Transverse colon (tissue), 4 donors: ENCODE measurements at regions not wholly inside any gene's neighbourhood (a gene's known extent, or its start where the extent isn't known, plus 50 kb on each side); places are given as distances from the start of the nearest gene placed in this dataset.

Source experiments
- DNase-seq: peaks from one replicate; pipeline ENCODE4 v3.0.0-alpha.2; 2019
- H3K27ac ChIP-seq, 4 donors: fragments of 200-600 bp; sonication (generic); 2 replicates each; pipeline ENCODE4 v1.5.1; 2016 to 2018; ENCODE audit warnings: inconsistent platforms in 4 of 4
- H3K27me3 ChIP-seq: fragments of 200-600 bp; sonication (generic); 2 replicates; pipeline ENCODE4 v1.5.1; 2017; ENCODE audit warnings: inconsistent platforms
- H3K36me3 ChIP-seq, 4 donors: fragments of 200-600 bp; sonication (generic); 2 replicates each; pipeline ENCODE4 v1.5.1; 2017 to 2019; ENCODE audit warnings: inconsistent platforms in 4 of 4
- H3K4me1 ChIP-seq, 4 donors: fragments of 200-600 bp; sonication (generic); 2 replicates each; pipeline ENCODE4 v1.5.1; 2017 to 2020; ENCODE audit warnings: inconsistent platforms in 4 of 4
- H3K4me3 ChIP-seq, 4 donors: fragments of 200-600 bp; sonication (generic); 1 replicate in 1 of 4; 2 replicates in 3 of 4; pipeline versions ENCODE4 v1.5.1 to v1.6.1; 2017 to 2019; ENCODE audit warnings: inconsistent platforms in 4 of 4
- H3K9me3 ChIP-seq, 2 donors: fragments of 200-600 bp; sonication (generic); 2 replicates each; pipeline ENCODE4 v1.5.1; 2017 to 2019; ENCODE audit warnings: inconsistent platforms in 2 of 2
- CTCF ChIP-seq, 5 experiments: fragments of 200-600 bp in 3 of 5; fragments of 450-650 bp in 2 of 5; sonication (generic) in 3 of 5; IDR thresholded peaks; 1 replicate in 2 of 5; 2 replicates in 3 of 5; pipeline ENCODE4 v1.5.1; 2016 to 2017; ENCODE audit warnings: antibody characterized with exemption in 5 of 5, inconsistent platforms in 3 of 5, mild to moderate bottlenecking in 2 of 5, moderate library complexity in 1 of 5
- EP300 ChIP-seq: sonication (generic); formaldehyde crosslinking; IDR thresholded peaks from one replicate; pipeline ENCODE4 v1.6.1; 2017; ENCODE audit warnings: antibody characterized with exemption, low read depth
- POLR2A ChIP-seq: fragments of 450-650 bp; IDR thresholded peaks from one replicate; pipeline ENCODE4 v1.6.1; 2016; ENCODE audit warnings: antibody characterized with exemption, mild to moderate bottlenecking, moderate library complexity
- POLR2AphosphoS5 ChIP-seq, 3 donors: sonication (generic); formaldehyde crosslinking; IDR thresholded peaks; one replicate each; pipeline ENCODE4 v1.6.1; 2016; ENCODE audit warnings: antibody characterized with exemption in 3 of 3
- WGBS, 2 donors: methylation state at CpG; one replicate each; pipeline ENCODE4 v1.1.5; 2018; ENCODE audit warnings: low coverage in 1 of 2; 5-methylcytosine and 5-hydroxymethylcytosine counted together
- in situ Hi-C, 4 donors: fragments of 200-750 bp; cut with MboI; loops; one replicate each; pipeline versions ENCODE4 v1.15.0 to v1.15.1; 2017; ENCODE audit warnings: low sequenced_read_pairs in 3 of 4, low pct_ligation_motif_present in 1 of 4, low pct_unique_long_range_greater_than_20kb in 1 of 4
- intact Hi-C: fragments of 100-400 bp; cut with DNase I; formaldehyde crosslinking; loops from one replicate; pipeline ENCODE4 v1.15.1; 2023; ENCODE audit warnings: low total_unique reads

GRCh38 chr4:8729408-8730149, 137.0 kb downstream of the CPZ start:
- intact Hi-C loops: no loop called here
- peaks cover 19% of the 10 kb centered on the region for H3K27me3 ChIP-seq
- 80 to 84% methylated on average over 3 to 18 of the region's 18 CpGs for WGBS, 2 donors
- no peaks in the 10 kb centered on the region for H3K4me1 ChIP-seq
- peak; percentile 6 for DNase-seq
- in situ Hi-C loops: no loop called here
- H3K9me3 ChIP-seq: no peaks in the 10 kb centered on the region
- TF ChIP-seq CTCF (IDR thresholded peaks at IDR 0.05) (no peak), POLR2A (no peak), POLR2AphosphoS5 (IDR thresholded peaks at IDR 0.05) (no peak), EP300 (no peak)
- H3K4me3 ChIP-seq: no peak overlapping the region
- no peak overlapping the region for H3K27ac ChIP-seq
- H3K36me3 ChIP-seq: no peaks in the 10 kb centered on the region

- TF ChIP-seq POLR2AphosphoS5 (IDR thresholded peaks at IDR 0.05) (no peak), CTCF (IDR thresholded peaks at IDR 0.05) (no peak), POLR2A (no peak), EP300 (no peak)
- no peak overlapping the region for H3K27ac ChIP-seq
- H3K36me3 ChIP-seq: no peaks in the 10 kb centered on the region
- peak; percentile 3 for DNase-seq
- no peaks in the 10 kb centered on the region for H3K9me3 ChIP-seq
- H3K4me3 ChIP-seq: no peak overlapping the region
- in situ Hi-C loops (no loop called here), intact Hi-C loops (no loop called here)
- no peaks in the 10 kb centered on the region for H3K4me1 ChIP-seq
- peaks cover 21% of the 10 kb centered on the region for H3K27me3 ChIP-seq
- WGBS, 2 donors: 81 to 84% methylated on average over 6 to 20 of the region's 21 CpGs
Observed at GRCh38 chr4:8728536-8729407, 136.2 kb downstream of the CPZ start.

GRCh38 chr4:8727546-8728510, 135.3 kb downstream of the CPZ start:
- intact Hi-C loops: no loop called here
- H3K4me3 ChIP-seq: no peak overlapping the region
- no peak for DNase-seq
- H3K27me3 ChIP-seq: peaks cover 26% of the 10 kb centered on the region
- 75 to 92% methylated on average over 3 to 15 of the region's 16 CpGs for WGBS, 2 donors
- H3K9me3 ChIP-seq: no peaks in the 10 kb centered on the region
- in situ Hi-C loops: no loop called here
- no peaks in the 10 kb centered on the region for H3K36me3 ChIP-seq
- TF ChIP-seq POLR2A (no peak), CTCF (IDR thresholded peaks at IDR 0.05) (no peak), EP300 (no peak), POLR2AphosphoS5 (IDR thresholded peaks at IDR 0.05) (no peak)
- H3K4me1 ChIP-seq: no peaks in the 10 kb centered on the region
- no peak overlapping the region for H3K27ac ChIP-seq

- peak; percentile 2 for DNase-seq
- TF ChIP-seq CTCF (IDR thresholded peaks at IDR 0.05) (no peak), EP300 (no peak), POLR2AphosphoS5 (IDR thresholded peaks at IDR 0.05) (no peak), POLR2A (no peak)
- no peaks in the 10 kb centered on the region for H3K9me3 ChIP-seq
- 76 to 79% methylated on average over 6 to 11 of the region's 12 CpGs for WGBS, 2 donors
- no peaks in the 10 kb centered on the region for H3K36me3 ChIP-seq
- H3K4me1 ChIP-seq: no peaks in the 10 kb centered on the region
- H3K27me3 ChIP-seq: peaks cover 26% of the 10 kb centered on the region
- in situ Hi-C loops: no loop called here
- intact Hi-C loops: no loop called here
- no peak overlapping the region for H3K27ac ChIP-seq
- no peak overlapping the region for H3K4me3 ChIP-seq
Observed at GRCh38 chr4:8727131-8727530, 134.6 kb downstream of the CPZ start.
